H9 (cell line): ENCODE measurements at regions not wholly inside any gene's neighbourhood (a gene's known extent, or its start where the extent isn't known, plus 50 kb on each side); places are given as distances from the start of the nearest gene placed in this dataset.

Experiments
- DNase-seq: peaks from one replicate; pipeline ENCODE4 v3.0.0-alpha.2; 2017
- H2AFZ ChIP-seq: one replicate; pipeline ENCODE4 v1.6.1; 2013; ENCODE audit warnings: mild to moderate bottlenecking, low read length, control low read depth, moderate library complexity
- H2AK5ac ChIP-seq: 2 replicates; pipeline ENCODE4 v1.6.1; 2013; ENCODE audit warnings: low read length, control low read depth, mixed read lengths; ENCODE audit not compliant: insufficient read length
- H2BK120ac ChIP-seq: one replicate; pipeline ENCODE4 v1.6.1; 2013; ENCODE audit warnings: low read depth, mild to moderate bottlenecking, low read length, control low read depth, inconsistent platforms; ENCODE audit not compliant: poor library complexity, severe bottlenecking
- H2BK12ac ChIP-seq: 2 replicates; pipeline ENCODE4 v1.6.1; 2013; ENCODE audit warnings: low read length, control low read depth, mixed read lengths, low read depth; ENCODE audit not compliant: insufficient read length
- H2BK15ac ChIP-seq: 2 replicates; pipeline ENCODE4 v1.6.1; 2013; ENCODE audit warnings: low read depth, low read length, control low read depth
- H2BK20ac ChIP-seq: one replicate; pipeline ENCODE4 v1.6.1; 2013; ENCODE audit warnings: low read depth, mild to moderate bottlenecking, low read length, control low read depth, inconsistent platforms; ENCODE audit not compliant: poor library complexity, severe bottlenecking
- H2BK5ac ChIP-seq: 2 replicates; pipeline ENCODE4 v1.6.1; 2013; ENCODE audit warnings: low read length, control low read depth, mixed read lengths; ENCODE audit not compliant: insufficient read length
- H3K14ac ChIP-seq: 2 replicates; pipeline ENCODE4 v1.6.1; 2013; ENCODE audit warnings: low read length, control low read depth; ENCODE audit not compliant: insufficient read depth
- H3K18ac ChIP-seq: 2 replicates; pipeline ENCODE4 v1.6.1; 2013; ENCODE audit warnings: low read depth, mild to moderate bottlenecking, mixed read lengths, low read length, control low read depth; ENCODE audit not compliant: insufficient read length
- H3K23ac ChIP-seq: 2 replicates; pipeline ENCODE4 v1.6.1; 2013; ENCODE audit warnings: low read length, control low read depth, mixed read lengths, low read depth; ENCODE audit not compliant: insufficient read length
- H3K23me2 ChIP-seq: 2 replicates; pipeline ENCODE4 v1.6.1; 2013; ENCODE audit warnings: low read depth, mild to moderate bottlenecking, mixed read lengths, low read length, control low read depth; ENCODE audit not compliant: insufficient read length, poor library complexity, severe bottlenecking
- H3K27ac ChIP-seq: 2 replicates; pipeline ENCODE4 v1.5.1; 2013; ENCODE audit warnings: low read length, control low read depth, mixed read lengths, low read depth; ENCODE audit not compliant: insufficient read length
- H3K27me3 ChIP-seq: 2 replicates; pipeline ENCODE4 v1.6.1; 2013; ENCODE audit warnings: low read length, control low read depth, inconsistent platforms; ENCODE audit not compliant: insufficient read depth
- H3K4ac ChIP-seq: 2 replicates; pipeline ENCODE4 v1.6.1; 2013; ENCODE audit warnings: low read depth, mild to moderate bottlenecking, control low read depth, inconsistent platforms, low read length, moderate library complexity
- H3K4me1 ChIP-seq: 2 replicates; pipeline ENCODE4 v1.6.1; 2013; ENCODE audit warnings: low read length, control low read depth, inconsistent platforms; ENCODE audit not compliant: insufficient read depth
- H3K4me2 ChIP-seq: 2 replicates; pipeline ENCODE4 v1.6.1; 2013; ENCODE audit warnings: low read length, control low read depth, mixed read lengths; ENCODE audit not compliant: insufficient read length, insufficient read depth
- H3K56ac ChIP-seq: 2 replicates; pipeline ENCODE4 v1.6.1; 2013; ENCODE audit warnings: low read depth, mild to moderate bottlenecking, mixed read lengths, low read length, control low read depth; ENCODE audit not compliant: insufficient read length
- H3K79me1 ChIP-seq: 2 replicates; pipeline ENCODE4 v1.6.1; 2013; ENCODE audit warnings: low read depth, mild to moderate bottlenecking, moderate library complexity, low read length, control low read depth, inconsistent platforms; ENCODE audit not compliant: insufficient read depth, poor library complexity, severe bottlenecking
- H3K79me2 ChIP-seq: 2 replicates; pipeline ENCODE4 v1.6.1; 2013; ENCODE audit warnings: low read length, control low read depth, inconsistent platforms; ENCODE audit not compliant: insufficient read depth
- H3K9ac ChIP-seq: 2 replicates; pipeline ENCODE4 v1.6.1; 2013; ENCODE audit warnings: low read length, control low read depth, mixed read lengths; ENCODE audit not compliant: insufficient read length; ENCODE audit errors: extremely low read depth
- H3K9me3 ChIP-seq: one replicate; pipeline ENCODE4 v1.6.1; 2013; ENCODE audit warnings: low read depth, low read length, inconsistent platforms; ENCODE audit not compliant: control insufficient read depth
- H3T11ph ChIP-seq: one replicate; pipeline ENCODE4 v1.6.1; 2013; ENCODE audit warnings: mild to moderate bottlenecking, low read length, control low read depth, inconsistent platforms
- H4K20me1 ChIP-seq: one replicate; pipeline ENCODE4 v1.6.1; 2013; ENCODE audit not compliant: control insufficient read depth, insufficient read length, insufficient read depth
- H4K5ac ChIP-seq: 2 replicates; pipeline ENCODE4 v1.6.1; 2013; ENCODE audit warnings: low read depth, mild to moderate bottlenecking, mixed read lengths, low read length, control low read depth; ENCODE audit not compliant: insufficient read length
- H4K8ac ChIP-seq: replicated peaks from 2 replicates; pipeline ENCODE4 v1.6.1; 2013; ENCODE audit warnings: low read length, control low read depth, mixed read lengths, low read depth; ENCODE audit not compliant: insufficient read length
- H4K91ac ChIP-seq: 2 replicates; pipeline ENCODE4 v1.6.1; 2013; ENCODE audit warnings: low read depth, mild to moderate bottlenecking, moderate library complexity, mixed read lengths, low read length, control low read depth; ENCODE audit not compliant: insufficient read length
- H3K27ac Mint-ChIP-seq, 3 experiments: 2 replicates in 2 of 3; 3 replicates in 1 of 3; pipeline ENCODE4 v1.8.0; 2020 to 2021; ENCODE audit warnings: mixed read lengths in 3 of 3, mild to moderate bottlenecking in 1 of 3, moderate library complexity in 1 of 3
- H3K27me3 Mint-ChIP-seq: 2 replicates; pipeline ENCODE4 v1.8.0; 2021; ENCODE audit warnings: low read depth, mild to moderate bottlenecking, moderate library complexity, mixed read lengths
- H3K36me3 Mint-ChIP-seq, 3 experiments: 2 replicates in 2 of 3; 3 replicates in 1 of 3; pipeline ENCODE4 v1.8.0; 2020 to 2021; ENCODE audit warnings: low read depth in 3 of 3, mixed read lengths in 3 of 3; ENCODE audit not compliant: insufficient read depth in 1 of 3
- H3K4me1 Mint-ChIP-seq, 2 experiments: 2 replicates each; pipeline ENCODE4 v1.8.0; 2020; ENCODE audit warnings: mixed read lengths in 2 of 2
- H3K4me3 Mint-ChIP-seq, 2 experiments: 2 replicates in 1 of 2; 3 replicates in 1 of 2; pipeline ENCODE4 v1.8.0; 2020 to 2021; ENCODE audit warnings: mild to moderate bottlenecking in 2 of 2, mixed read lengths in 2 of 2, moderate library complexity in 1 of 2
- H3K9me3 Mint-ChIP-seq, 2 experiments: 2 replicates in 1 of 2; 3 replicates in 1 of 2; pipeline ENCODE4 v1.8.0; 2020; ENCODE audit warnings: mild to moderate bottlenecking in 2 of 2, mixed read lengths in 2 of 2, moderate library complexity in 1 of 2
- WGBS: extraction: QIAGEN DNeasy Blood & Tissue Kit; methylation state at CpG from one replicate; pipeline ENCODE4 v1.1.7; 2013; ENCODE audit warnings: missing lambda C conversion rate, low lambda C conversion rate, mixed read lengths; ENCODE audit not compliant: insufficient read length; ENCODE audit errors: extremely low coverage; 5-methylcytosine and 5-hydroxymethylcytosine counted together
- TF ChIP-seq, protein P1 (sequence below): fragments of 200-600 bp; sonication (generic); conservative IDR thresholded peaks from 3 replicates; pipeline ENCODE4 v1.8.0; 2021; ENCODE audit warnings: antibody characterized with exemption, mild to moderate bottlenecking

DNA sequence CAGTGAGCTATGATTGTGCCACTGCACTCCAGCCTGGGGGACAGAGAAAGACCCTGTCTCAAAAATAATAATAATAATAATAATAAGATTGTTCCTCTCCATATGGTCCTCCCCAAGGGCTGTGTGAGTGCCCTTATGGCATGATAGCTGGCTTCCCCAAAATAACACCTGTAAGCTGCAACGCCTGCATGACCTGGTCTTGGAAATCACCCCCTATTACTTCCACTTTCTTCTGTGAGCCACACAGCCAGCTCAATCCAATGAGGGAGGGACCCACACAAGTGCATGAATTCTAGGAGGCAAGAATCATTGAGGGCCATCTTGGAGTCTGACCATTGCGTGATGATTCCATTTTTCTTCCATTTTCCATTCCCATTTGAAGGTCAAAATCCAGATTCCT lies 82.7 kb upstream of the CALN1 start:
- H3K4ac ChIP-seq, result no peak overlapping the region
- H3K4me2 ChIP-seq, result no peak overlapping the region
- H3K27me3 ChIP-seq, result no peaks in the 10 kb centered on the region
- Mint-ChIP-seq H3K4me1 (no peaks in the 10 kb centered on the region), H3K9me3 (peaks cover 9 to 11% of the 10 kb centered on the region in 2 experiments), H3K27me3 (no peaks in the 10 kb centered on the region), H3K36me3 (peaks cover 0 to 10% (median 2%) of the 10 kb centered on the region in 3 experiments; a peak in 2 of 7 replicates), H3K27ac (no peak overlapping the region), H3K4me3 (no peak overlapping the region)
- no peak overlapping the region for H3T11ph ChIP-seq
- no peak overlapping the region for H2AFZ ChIP-seq
- no peak overlapping the region for H4K91ac ChIP-seq
- no peak for DNase-seq
- TF ChIP-seq, protein P1, sequence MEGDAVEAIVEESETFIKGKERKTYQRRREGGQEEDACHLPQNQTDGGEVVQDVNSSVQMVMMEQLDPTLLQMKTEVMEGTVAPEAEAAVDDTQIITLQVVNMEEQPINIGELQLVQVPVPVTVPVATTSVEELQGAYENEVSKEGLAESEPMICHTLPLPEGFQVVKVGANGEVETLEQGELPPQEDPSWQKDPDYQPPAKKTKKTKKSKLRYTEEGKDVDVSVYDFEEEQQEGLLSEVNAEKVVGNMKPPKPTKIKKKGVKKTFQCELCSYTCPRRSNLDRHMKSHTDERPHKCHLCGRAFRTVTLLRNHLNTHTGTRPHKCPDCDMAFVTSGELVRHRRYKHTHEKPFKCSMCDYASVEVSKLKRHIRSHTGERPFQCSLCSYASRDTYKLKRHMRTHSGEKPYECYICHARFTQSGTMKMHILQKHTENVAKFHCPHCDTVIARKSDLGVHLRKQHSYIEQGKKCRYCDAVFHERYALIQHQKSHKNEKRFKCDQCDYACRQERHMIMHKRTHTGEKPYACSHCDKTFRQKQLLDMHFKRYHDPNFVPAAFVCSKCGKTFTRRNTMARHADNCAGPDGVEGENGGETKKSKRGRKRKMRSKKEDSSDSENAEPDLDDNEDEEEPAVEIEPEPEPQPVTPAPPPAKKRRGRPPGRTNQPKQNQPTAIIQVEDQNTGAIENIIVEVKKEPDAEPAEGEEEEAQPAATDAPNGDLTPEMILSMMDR, result no peak
- H2BK15ac ChIP-seq, result no peak overlapping the region
- no peaks in the 10 kb centered on the region for H3K79me1 ChIP-seq
- H2AK5ac ChIP-seq, result no peak overlapping the region
- H3K27ac ChIP-seq, result no peak overlapping the region
- no peak overlapping the region for H3K9ac ChIP-seq
- no peak overlapping the region for H2BK20ac ChIP-seq
- H3K23ac ChIP-seq, result no peak overlapping the region
- no peaks in the 10 kb centered on the region for H3K23me2 ChIP-seq
- H4K20me1 ChIP-seq, result no peaks in the 10 kb centered on the region
- no peak overlapping the region for H2BK12ac ChIP-seq
- no peak overlapping the region for H3K56ac ChIP-seq
- no peak overlapping the region for H3K18ac ChIP-seq
- WGBS, result no CpG with 5 or more reads among the region's 2 CpGs
- H2BK120ac ChIP-seq, result no peak overlapping the region
- H3K4me1 ChIP-seq, result no peaks in the 10 kb centered on the region
- no peaks in the 10 kb centered on the region for H3K79me2 ChIP-seq
- no peak overlapping the region for H4K5ac ChIP-seq
- no peaks in the 10 kb centered on the region for H3K9me3 ChIP-seq
- H3K14ac ChIP-seq, result no peak overlapping the region
- no peak overlapping the region for H4K8ac ChIP-seq
- no peak overlapping the region for H2BK5ac ChIP-seq
